HEK293 (cell line): ENCODE measurements at regions not wholly inside any gene's neighbourhood (a gene's known extent, or its start where the extent isn't known, plus 50 kb on each side); places are given as distances from the start of the nearest gene placed in this dataset.

Source experiments
- CTCF ChIA-PET: fragments of 350-600 bp; formaldehyde crosslinking; extraction: SDS; loops from one replicate; lab custom pipeline; 2021; ENCODE audit warnings: antibody characterized with exemption; lab: Yijun Ruan, JAX
- POLR2A ChIA-PET: fragments of 300-600 bp; formaldehyde crosslinking; extraction: SDS; loops from one replicate; lab custom pipeline; 2020; ENCODE audit warnings: antibody characterized with exemption, inconsistent platforms; lab: Yijun Ruan, JAX
- H3K27ac ChIP-seq: fragments of 200-500 bp; sonication (Bioruptor generic); 2 replicates; pipeline ENCODE4 v1.5.1; 2014; ENCODE audit warnings: low read depth, low read length, control low read depth, inconsistent platforms; ENCODE audit errors: extremely low read depth
- H3K36me3 ChIP-seq, 2 experiments: fragments of 200-500 bp in 1 of 2; sonication (Bioruptor generic) in 1 of 2; 1 replicate in 1 of 2; 2 replicates in 1 of 2; pipeline ENCODE4 v1.5.1; 2014 to 2017; ENCODE audit warnings: inconsistent platforms in 2 of 2, low read length in 2 of 2; ENCODE audit not compliant: control insufficient read depth in 2 of 2, insufficient read depth in 1 of 2
- H3K4me1 ChIP-seq: fragments of 200-500 bp; sonication (Bioruptor generic); 2 replicates; pipeline ENCODE4 v1.5.1; 2014; ENCODE audit warnings: mild to moderate bottlenecking, low read length, inconsistent platforms; ENCODE audit not compliant: control insufficient read depth, insufficient read depth
- H3K4me3 ChIP-seq: 2 replicates; pipeline ENCODE4 v1.5.1; 2011; ENCODE audit warnings: low read depth, mild to moderate bottlenecking, control low read depth, low read length, moderate library complexity
- H3K9me3 ChIP-seq: fragments of 200-500 bp; sonication (Bioruptor generic); 2 replicates; pipeline ENCODE4 v1.5.1; 2014; ENCODE audit warnings: low read depth, low read length, inconsistent platforms; ENCODE audit not compliant: control insufficient read depth, insufficient read depth
- KLF10 ChIP-seq: fragments of 450-650 bp; IDR thresholded peaks from 2 replicates; pipeline ENCODE4 v1.5.1; 2018; ENCODE audit warnings: missing biosample characterization, mild to moderate bottlenecking, missing genetic modification characterization
- MEIS1 ChIP-seq: sonication (generic); formaldehyde crosslinking; IDR thresholded peaks from 2 replicates; pipeline ENCODE4 v1.8.1; 2022; ENCODE audit warnings: missing genetic modification reagents, mild to moderate bottlenecking, borderline replicate concordance
- MYNN ChIP-seq: fragments of 450-650 bp; formaldehyde crosslinking; IDR thresholded peaks from 2 replicates; pipeline ENCODE4 v1.5.1; 2016; ENCODE audit warnings: missing biosample characterization, missing genetic modification characterization, borderline replicate concordance
- RBAK ChIP-seq: fragments of 450-650 bp; formaldehyde crosslinking; IDR thresholded peaks from 2 replicates; pipeline ENCODE4 v1.5.1; 2016; ENCODE audit warnings: missing biosample characterization, missing genetic modification characterization
- WT1 ChIP-seq: fragments of 450-650 bp; formaldehyde crosslinking; IDR thresholded peaks from 2 replicates; pipeline ENCODE4 v1.5.1; 2016; ENCODE audit warnings: missing biosample characterization, missing genetic modification characterization
- ZEB2 ChIP-seq: fragments of 450-650 bp; formaldehyde crosslinking; IDR thresholded peaks from 2 replicates; pipeline ENCODE4 v1.5.1; 2016; ENCODE audit warnings: missing biosample characterization, missing genetic modification characterization
- ZFP41 ChIP-seq: fragments of 450-650 bp; formaldehyde crosslinking; IDR thresholded peaks from 2 replicates; pipeline ENCODE4 v1.5.1; 2016; ENCODE audit warnings: missing biosample characterization, missing genetic modification characterization, borderline replicate concordance
- ZNF10 ChIP-seq: fragments of 450-650 bp; formaldehyde crosslinking; IDR thresholded peaks from 2 replicates; pipeline ENCODE4 v1.5.1; 2017; ENCODE audit warnings: missing biosample characterization, missing genetic modification characterization
- ZNF146 ChIP-seq: fragments of 450-650 bp; formaldehyde crosslinking; IDR thresholded peaks from 2 replicates; pipeline ENCODE4 v1.5.1; 2016; ENCODE audit warnings: missing biosample characterization, missing genetic modification characterization
- ZNF174 ChIP-seq: fragments of 450-650 bp; formaldehyde crosslinking; IDR thresholded peaks from 2 replicates; pipeline ENCODE4 v1.5.0; 2017; ENCODE audit warnings: missing biosample characterization, mild to moderate bottlenecking, missing genetic modification characterization
- ZNF2 ChIP-seq: fragments of 450-650 bp; formaldehyde crosslinking; IDR thresholded peaks from 2 replicates; pipeline ENCODE4 v1.5.1; 2016; ENCODE audit warnings: missing biosample characterization, missing genetic modification characterization
- ZNF266 ChIP-seq: fragments of 450-650 bp; formaldehyde crosslinking; IDR thresholded peaks from 2 replicates; pipeline ENCODE4 v1.5.1; 2016; ENCODE audit warnings: missing biosample characterization, missing genetic modification characterization, low read depth
- ZNF311 ChIP-seq: fragments of 450-650 bp; formaldehyde crosslinking; IDR thresholded peaks from 2 replicates; pipeline ENCODE4 v1.5.1; 2017; ENCODE audit warnings: missing biosample characterization, missing genetic modification characterization, borderline replicate concordance
- ZNF48 ChIP-seq: fragments of 450-650 bp; formaldehyde crosslinking; IDR thresholded peaks from 2 replicates; pipeline ENCODE4 v1.5.1; 2016; ENCODE audit warnings: missing biosample characterization, missing genetic modification characterization
- ZNF555 ChIP-seq: fragments of 450-650 bp; formaldehyde crosslinking; conservative IDR thresholded peaks from 2 replicates; pipeline ENCODE4 v1.5.1; 2017; ENCODE audit warnings: missing biosample characterization, mild to moderate bottlenecking, missing genetic modification characterization, inconsistent platforms
- TF ChIP-seq, protein P1 (sequence below): fragments of 450-650 bp; formaldehyde crosslinking; IDR thresholded peaks from 2 replicates; pipeline ENCODE4 v1.5.1; 2016; ENCODE audit warnings: missing biosample characterization, missing genetic modification characterization, low read depth
- TF ChIP-seq, protein P2 (sequence below): fragments of 450-650 bp; IDR thresholded peaks from 2 replicates; pipeline ENCODE4 v1.5.1; 2018; ENCODE audit warnings: missing biosample characterization, mild to moderate bottlenecking, missing genetic modification characterization
- TF ChIP-seq, protein P3 (sequence below): fragments of 450-650 bp; formaldehyde crosslinking; optimal IDR thresholded peaks from 2 replicates; pipeline ENCODE3; 2016; ENCODE audit warnings: missing biosample characterization, mild to moderate bottlenecking, missing genetic modification characterization
- TF ChIP-seq, protein P4 (sequence below): fragments of 450-650 bp; formaldehyde crosslinking; IDR thresholded peaks from 2 replicates; pipeline ENCODE4 v1.5.1; 2016; ENCODE audit warnings: missing biosample characterization, missing genetic modification characterization
- TF ChIP-seq, protein P5 (sequence below): fragments of 450-650 bp; formaldehyde crosslinking; conservative IDR thresholded peaks from 2 replicates; pipeline ENCODE4 v1.5.1; 2016; ENCODE audit warnings: low read depth, missing biosample characterization, missing genetic modification characterization
- TF ChIP-seq, protein P6 (sequence below): fragments of 450-650 bp; formaldehyde crosslinking; IDR thresholded peaks from 2 replicates; pipeline ENCODE4 v1.5.1; 2016; ENCODE audit warnings: missing biosample characterization, missing genetic modification characterization
- TF ChIP-seq, protein P7 (sequence below): fragments of 450-650 bp; formaldehyde crosslinking; IDR thresholded peaks from 2 replicates; pipeline ENCODE4 v1.5.1; 2016; ENCODE audit warnings: missing biosample characterization, missing genetic modification characterization

DNA sequence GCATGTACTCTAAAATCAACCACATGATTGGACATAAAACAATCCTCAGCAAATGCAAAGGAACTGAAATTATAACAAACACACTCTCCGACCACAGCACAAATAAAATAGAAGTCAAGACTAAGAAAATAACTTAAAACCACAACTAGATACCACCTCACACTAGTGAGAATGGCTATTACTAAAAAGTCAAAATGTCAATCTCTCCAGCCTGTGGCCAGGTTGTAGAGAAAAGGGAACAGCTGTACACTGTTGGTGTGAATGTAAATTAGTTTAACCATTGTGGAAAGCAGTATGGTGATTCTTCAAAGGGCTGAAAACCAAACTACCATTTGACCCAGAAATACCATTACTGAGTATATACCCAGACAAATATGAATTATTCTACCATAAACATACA lies 1025.7 kb upstream of the TENM4 start:
- CTCF ChIA-PET: interaction anchor here (0.6 kb wide), 1 partner anchor 15 kb away, joined by 4 read pairs; no protein-coding TSS in a partner anchor
- TF ChIP-seq, protein P1, sequence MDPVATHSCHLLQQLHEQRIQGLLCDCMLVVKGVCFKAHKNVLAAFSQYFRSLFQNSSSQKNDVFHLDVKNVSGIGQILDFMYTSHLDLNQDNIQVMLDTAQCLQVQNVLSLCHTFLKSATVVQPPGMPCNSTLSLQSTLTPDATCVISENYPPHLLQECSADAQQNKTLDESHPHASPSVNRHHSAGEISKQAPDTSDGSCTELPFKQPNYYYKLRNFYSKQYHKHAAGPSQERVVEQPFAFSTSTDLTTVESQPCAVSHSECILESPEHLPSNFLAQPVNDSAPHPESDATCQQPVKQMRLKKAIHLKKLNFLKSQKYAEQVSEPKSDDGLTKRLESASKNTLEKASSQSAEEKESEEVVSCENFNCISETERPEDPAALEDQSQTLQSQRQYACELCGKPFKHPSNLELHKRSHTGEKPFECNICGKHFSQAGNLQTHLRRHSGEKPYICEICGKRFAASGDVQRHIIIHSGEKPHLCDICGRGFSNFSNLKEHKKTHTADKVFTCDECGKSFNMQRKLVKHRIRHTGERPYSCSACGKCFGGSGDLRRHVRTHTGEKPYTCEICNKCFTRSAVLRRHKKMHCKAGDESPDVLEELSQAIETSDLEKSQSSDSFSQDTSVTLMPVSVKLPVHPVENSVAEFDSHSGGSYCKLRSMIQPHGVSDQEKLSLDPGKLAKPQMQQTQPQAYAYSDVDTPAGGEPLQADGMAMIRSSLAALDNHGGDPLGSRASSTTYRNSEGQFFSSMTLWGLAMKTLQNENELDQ (tag by site-specific recombination): no peak
- TF ChIP-seq ZNF10 (no peak), ZFP41 (tag by site-specific recombination) (no peak), ZNF311 (tag by site-specific recombination) (no peak), ZNF555 (tag by site-specific recombination) (no peak), WT1 (tag by site-specific recombination) (no peak), ZNF48 (no peak), KLF10 (tag by site-specific recombination) (no peak), ZEB2 (no peak), ZNF2 (tag by site-specific recombination) (no peak), MEIS1 (CRISPR knock-in tag) (no peak)
- TF ChIP-seq, protein P2, sequence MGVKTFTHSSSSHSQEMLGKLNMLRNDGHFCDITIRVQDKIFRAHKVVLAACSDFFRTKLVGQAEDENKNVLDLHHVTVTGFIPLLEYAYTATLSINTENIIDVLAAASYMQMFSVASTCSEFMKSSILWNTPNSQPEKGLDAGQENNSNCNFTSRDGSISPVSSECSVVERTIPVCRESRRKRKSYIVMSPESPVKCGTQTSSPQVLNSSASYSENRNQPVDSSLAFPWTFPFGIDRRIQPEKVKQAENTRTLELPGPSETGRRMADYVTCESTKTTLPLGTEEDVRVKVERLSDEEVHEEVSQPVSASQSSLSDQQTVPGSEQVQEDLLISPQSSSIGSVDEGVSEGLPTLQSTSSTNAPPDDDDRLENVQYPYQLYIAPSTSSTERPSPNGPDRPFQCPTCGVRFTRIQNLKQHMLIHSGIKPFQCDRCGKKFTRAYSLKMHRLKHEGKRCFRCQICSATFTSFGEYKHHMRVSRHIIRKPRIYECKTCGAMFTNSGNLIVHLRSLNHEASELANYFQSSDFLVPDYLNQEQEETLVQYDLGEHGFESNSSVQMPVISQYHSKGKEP (tag by site-specific recombination): no peak
- TF ChIP-seq, protein P3, sequence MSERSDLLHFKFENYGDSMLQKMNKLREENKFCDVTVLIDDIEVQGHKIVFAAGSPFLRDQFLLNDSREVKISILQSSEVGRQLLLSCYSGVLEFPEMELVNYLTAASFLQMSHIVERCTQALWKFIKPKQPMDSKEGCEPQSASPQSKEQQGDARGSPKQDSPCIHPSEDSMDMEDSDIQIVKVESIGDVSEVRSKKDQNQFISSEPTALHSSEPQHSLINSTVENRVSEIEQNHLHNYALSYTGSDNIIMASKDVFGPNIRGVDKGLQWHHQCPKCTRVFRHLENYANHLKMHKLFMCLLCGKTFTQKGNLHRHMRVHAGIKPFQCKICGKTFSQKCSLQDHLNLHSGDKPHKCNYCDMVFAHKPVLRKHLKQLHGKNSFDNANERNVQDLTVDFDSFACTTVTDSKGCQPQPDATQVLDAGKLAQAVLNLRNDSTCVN: no peak
- TF ChIP-seq, protein P4, sequence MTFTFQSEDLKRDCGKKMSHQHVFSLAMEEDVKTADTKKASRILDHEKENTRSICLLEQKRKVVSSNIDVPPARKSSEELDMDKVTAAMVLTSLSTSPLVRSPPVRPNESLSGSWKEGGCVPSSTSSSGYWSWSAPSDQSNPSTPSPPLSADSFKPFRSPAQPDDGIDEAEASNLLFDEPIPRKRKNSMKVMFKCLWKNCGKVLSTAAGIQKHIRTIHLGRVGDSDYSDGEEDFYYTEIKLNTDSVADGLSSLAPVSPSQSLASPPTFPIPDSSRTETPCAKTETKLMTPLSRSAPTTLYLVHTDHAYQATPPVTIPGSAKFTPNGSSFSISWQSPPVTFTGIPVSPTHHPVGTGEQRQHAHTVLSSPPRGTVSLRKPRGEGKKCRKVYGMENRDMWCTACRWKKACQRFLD: no peak

DNA sequence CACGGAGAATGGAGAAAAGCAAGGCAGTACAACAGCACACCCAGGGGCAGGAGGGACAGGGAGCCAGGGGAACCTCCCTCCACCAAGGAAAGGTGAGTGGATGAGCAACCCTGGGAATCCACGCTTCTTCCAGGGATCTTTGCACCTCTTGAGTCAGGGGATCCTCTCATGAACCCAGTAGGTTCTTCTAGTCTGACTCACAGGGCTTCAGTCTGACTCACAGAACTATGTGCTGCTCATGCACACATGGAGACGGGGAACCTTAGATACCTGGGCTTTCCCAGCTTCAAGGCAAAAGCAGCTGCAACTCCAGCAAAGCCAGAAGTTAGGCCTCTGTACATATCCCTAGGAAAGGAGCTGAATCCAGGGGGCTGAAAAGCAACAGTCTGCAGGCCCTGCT lies 1021.4 kb upstream of the TENM4 start:
- ChIA-PET CTCF (no interaction called here), POLR2A (no interaction called here)
- Histone ChIP-seq H3K36me3 (no peaks in the 10 kb centered on the region), H3K27ac (no peak overlapping the region), H3K9me3 (no peaks in the 10 kb centered on the region), H3K4me3 (no peak overlapping the region), H3K4me1 (no peaks in the 10 kb centered on the region)
- TF ChIP-seq RBAK (tag by site-specific recombination) (no peak), ZNF146 (tag by site-specific recombination) (no peak), MYNN (tag by site-specific recombination) (no peak), ZNF174 (tag by site-specific recombination) (no peak), ZNF266 (tag by site-specific recombination) (no peak)
- TF ChIP-seq, protein P5, sequence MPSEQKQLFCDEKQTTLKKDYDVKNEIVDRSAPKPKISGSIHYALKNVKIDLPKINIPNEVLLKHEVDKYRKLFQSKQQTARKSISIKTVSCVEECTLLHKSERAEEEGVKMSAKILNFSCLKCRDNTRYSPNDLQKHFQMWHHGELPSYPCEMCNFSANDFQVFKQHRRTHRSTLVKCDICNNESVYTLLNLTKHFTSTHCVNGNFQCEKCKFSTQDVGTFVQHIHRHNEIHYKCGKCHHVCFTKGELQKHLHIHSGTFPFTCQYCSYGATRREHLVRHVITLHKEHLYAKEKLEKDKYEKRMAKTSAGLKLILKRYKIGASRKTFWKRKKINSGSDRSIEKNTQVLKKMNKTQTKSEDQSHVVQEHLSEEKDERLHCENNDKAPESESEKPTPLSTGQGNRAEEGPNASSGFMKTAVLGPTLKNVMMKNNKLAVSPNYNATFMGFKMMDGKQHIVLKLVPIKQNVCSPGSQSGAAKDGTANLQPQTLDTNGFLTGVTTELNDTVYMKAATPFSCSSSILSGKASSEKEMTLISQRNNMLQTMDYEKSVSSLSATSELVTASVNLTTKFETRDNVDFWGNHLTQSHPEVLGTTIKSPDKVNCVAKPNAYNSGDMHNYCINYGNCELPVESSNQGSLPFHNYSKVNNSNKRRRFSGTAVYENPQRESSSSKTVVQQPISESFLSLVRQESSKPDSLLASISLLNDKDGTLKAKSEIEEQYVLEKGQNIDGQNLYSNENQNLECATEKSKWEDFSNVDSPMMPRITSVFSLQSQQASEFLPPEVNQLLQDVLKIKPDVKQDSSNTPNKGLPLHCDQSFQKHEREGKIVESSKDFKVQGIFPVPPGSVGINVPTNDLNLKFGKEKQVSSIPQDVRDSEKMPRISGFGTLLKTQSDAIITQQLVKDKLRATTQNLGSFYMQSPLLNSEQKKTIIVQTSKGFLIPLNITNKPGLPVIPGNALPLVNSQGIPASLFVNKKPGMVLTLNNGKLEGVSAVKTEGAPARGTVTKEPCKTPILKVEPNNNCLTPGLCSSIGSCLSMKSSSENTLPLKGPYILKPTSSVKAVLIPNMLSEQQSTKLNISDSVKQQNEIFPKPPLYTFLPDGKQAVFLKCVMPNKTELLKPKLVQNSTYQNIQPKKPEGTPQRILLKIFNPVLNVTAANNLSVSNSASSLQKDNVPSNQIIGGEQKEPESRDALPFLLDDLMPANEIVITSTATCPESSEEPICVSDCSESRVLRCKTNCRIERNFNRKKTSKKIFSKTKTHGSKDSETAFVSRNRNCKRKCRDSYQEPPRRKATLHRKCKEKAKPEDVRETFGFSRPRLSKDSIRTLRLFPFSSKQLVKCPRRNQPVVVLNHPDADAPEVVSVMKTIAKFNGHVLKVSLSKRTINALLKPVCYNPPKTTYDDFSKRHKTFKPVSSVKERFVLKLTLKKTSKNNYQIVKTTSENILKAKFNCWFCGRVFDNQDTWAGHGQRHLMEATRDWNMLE (tag by site-specific recombination): no peak
- TF ChIP-seq, protein P6, sequence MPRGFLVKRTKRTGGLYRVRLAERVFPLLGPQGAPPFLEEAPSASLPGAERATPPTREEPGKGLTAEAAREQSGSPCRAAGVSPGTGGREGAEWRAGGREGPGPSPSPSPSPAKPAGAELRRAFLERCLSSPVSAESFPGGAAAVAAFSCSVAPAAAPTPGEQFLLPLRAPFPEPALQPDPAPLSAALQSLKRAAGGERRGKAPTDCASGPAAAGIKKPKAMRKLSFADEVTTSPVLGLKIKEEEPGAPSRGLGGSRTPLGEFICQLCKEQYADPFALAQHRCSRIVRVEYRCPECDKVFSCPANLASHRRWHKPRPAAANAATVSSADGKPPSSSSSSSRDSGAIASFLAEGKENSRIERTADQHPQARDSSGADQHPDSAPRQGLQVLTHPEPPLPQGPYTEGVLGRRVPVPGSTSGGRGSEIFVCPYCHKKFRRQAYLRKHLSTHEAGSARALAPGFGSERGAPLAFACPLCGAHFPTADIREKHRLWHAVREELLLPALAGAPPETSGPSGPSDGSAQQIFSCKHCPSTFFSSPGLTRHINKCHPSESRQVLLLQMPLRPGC: no peak
- TF ChIP-seq, protein P7, sequence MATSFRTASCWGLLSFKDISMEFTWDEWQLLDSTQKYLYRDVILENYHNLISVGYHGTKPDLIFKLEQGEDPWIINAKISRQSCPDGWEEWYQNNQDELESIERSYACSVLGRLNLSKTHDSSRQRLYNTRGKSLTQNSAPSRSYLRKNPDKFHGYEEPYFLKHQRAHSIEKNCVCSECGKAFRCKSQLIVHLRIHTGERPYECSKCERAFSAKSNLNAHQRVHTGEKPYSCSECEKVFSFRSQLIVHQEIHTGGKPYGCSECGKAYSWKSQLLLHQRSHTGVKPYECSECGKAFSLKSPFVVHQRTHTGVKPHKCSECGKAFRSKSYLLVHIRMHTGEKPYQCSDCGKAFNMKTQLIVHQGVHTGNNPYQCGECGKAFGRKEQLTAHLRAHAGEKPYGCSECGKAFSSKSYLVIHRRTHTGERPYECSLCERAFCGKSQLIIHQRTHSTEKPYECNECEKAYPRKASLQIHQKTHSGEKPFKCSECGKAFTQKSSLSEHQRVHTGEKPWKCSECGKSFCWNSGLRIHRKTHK (tag by site-specific recombination): no peak

More for the DNA sequence above, 1025.7 kb upstream of the TENM4 start:
- Histone ChIP-seq H3K36me3 (no peaks in the 10 kb centered on the region), H3K9me3 (no peaks in the 10 kb centered on the region), H3K4me3 (no peak overlapping the region), H3K27ac (no peak overlapping the region), H3K4me1 (no peaks in the 10 kb centered on the region)
- POLR2A ChIA-PET: no interaction called here
